GM12865 (cell line): ENCODE measurements at regions not wholly inside any gene's neighbourhood (a gene's known extent, or its start where the extent isn't known, plus 50 kb on each side); places are given as distances from the start of the nearest gene placed in this dataset.
"Not testable (repeated sequence)": the region's sequence is repeated elsewhere in the genome, so short reads cannot be mapped to it uniquely, and the experiment has no call there.

Experiments
- DNase-seq: peaks from one replicate; pipeline ENCODE4 v3.0.0; 2010; ENCODE audit warnings: low read depth
- H3K4me3 ChIP-seq: 2 replicates; pipeline ENCODE4 v1.5.1; 2011; ENCODE audit warnings: mild to moderate bottlenecking, low read depth, low read length, control low read depth
- CTCF ChIP-seq: IDR thresholded peaks from 2 replicates; pipeline ENCODE4 v1.5.1; 2011; ENCODE audit warnings: low read length, control low read depth, low read depth, inconsistent platforms; ENCODE audit not compliant: insufficient read depth; ENCODE audit errors: missing control alignments

- DNase-seq: no peak
- TF ChIP-seq CTCF: no peak
Observed at GRCh38 chr3:191020730-191021396, 158.4 kb upstream of the GMNC start.

GRCh38 chr3:191019855-191020254, 157.4 kb upstream of the GMNC start:
- no peak for TF ChIP-seq CTCF
- no peak overlapping the region for H3K4me3 ChIP-seq
- no peak for DNase-seq

More at GRCh38 chr3:191020730-191021396, 158.4 kb upstream of the GMNC start:
- H3K4me3 ChIP-seq: no peak overlapping the region

DNA sequence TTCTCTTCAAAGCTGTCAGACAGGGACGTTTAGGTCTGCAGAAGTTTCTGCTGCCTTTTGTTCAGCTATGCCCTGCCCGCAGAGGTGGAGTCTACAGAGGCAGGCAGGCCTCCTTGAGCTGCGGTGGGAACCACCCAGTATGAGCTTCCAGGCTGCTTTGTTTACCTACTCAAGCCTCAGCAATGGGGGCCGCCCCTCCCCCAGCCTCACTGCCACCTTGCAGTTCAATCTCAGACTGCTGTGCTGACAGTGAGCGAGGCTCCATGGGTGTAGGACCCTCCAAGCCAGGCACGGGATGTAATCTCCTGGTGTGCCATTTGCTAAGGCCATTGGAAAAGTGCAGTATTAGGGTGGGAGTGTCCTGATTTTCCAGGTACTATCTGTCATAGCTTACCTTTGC, 153.5 kb upstream of the GMNC start:
- DNase-seq, H3K4me3 ChIP-seq: not testable (repeated sequence)

GRCh38 chr3:191008074-191008473, 145.6 kb upstream of the GMNC start:
- no peak for TF ChIP-seq CTCF
- H3K4me3 ChIP-seq: no peak overlapping the region
- DNase-seq: peak; percentile 28

DNA sequence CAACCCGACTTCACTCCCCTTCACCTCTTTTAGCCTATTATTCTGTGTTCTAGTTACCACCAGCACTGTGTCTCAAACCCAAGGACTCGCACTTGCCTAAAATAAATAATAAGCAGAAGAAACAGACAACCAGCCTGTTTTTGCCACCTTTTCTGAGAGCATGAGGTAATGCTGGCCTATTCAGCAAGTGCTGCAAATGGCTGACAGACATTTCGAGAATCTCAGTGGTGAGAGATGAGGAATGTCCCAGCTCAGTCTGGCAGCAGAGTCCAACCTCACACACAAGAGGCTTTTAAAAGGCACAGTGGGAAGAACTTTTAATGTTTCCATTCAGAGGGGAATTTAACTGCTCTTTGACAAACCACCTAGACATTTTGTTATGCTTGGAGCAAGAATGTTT, 143.3 kb upstream of the GMNC start:
- no peak overlapping the region for H3K4me3 ChIP-seq
- no peak for TF ChIP-seq CTCF
- peak; percentile 64 for DNase-seq

DNA sequence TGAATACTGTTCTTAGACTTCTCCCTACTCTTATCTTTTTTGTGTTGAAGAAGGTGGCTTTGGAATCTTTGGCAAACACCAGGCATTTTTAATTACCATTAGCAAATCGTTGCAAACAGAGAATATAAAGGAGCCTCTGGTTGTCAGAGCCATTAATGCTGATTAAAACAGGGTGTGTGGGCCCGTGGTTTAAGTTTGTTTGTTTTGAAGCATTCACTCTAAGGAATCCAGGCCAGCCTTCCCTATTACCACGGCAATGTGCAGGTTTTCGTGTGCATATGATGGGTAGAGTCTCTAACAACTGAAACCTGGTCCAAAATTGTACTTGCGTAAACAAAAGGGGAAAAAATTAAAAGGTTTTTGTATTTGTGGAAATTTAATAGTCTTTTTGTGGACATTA, 141.2 kb upstream of the GMNC start:
- no peak for TF ChIP-seq CTCF

GRCh38 chr3:190996181-190996775, 133.8 kb upstream of the GMNC start:
- no peak for DNase-seq
- no peak for TF ChIP-seq CTCF
- 0 out of 2 replicates have a peak overlapping the region, but pooled peaks have one; percentile 7 for H3K4me3 ChIP-seq

More for the DNA sequence above, 141.2 kb upstream of the GMNC start:
- H3K4me3 ChIP-seq: no peak overlapping the region
- no peak for DNase-seq
